BLaER1 treated with 17β-estradiol and CSF1 and Interleukin-3, amounts not matched to agents 10 nM and 100 nM (cell line): ENCODE measurements at regions not wholly inside any gene's neighbourhood (a gene's known extent, or its start where the extent isn't known, plus 50 kb on each side); places are given as distances from the start of the nearest gene placed in this dataset.

Experiments
- H3K27ac ChIP-seq, 11 experiments: shearing (Covaris generic); formaldehyde crosslinking; 2 replicates each; pipeline ENCODE4 v1.8.1; 2022
- H3K27me3 ChIP-seq, 11 experiments: shearing (Covaris generic); formaldehyde crosslinking; 2 replicates each; pipeline ENCODE4 v1.8.1; 2022
- H3K36me3 ChIP-seq, 11 experiments: shearing (Covaris generic); formaldehyde crosslinking; 2 replicates each; pipeline ENCODE4 v1.8.1; 2022
- H3K4me1 ChIP-seq, 10 experiments: shearing (Covaris generic); formaldehyde crosslinking; 2 replicates each; pipeline ENCODE4 v1.8.1; 2022
- H3K4me2 ChIP-seq, 11 experiments: shearing (Covaris generic); formaldehyde crosslinking; 2 replicates each; pipeline ENCODE4 v1.8.1; 2022
- H3K4me3 ChIP-seq, 10 experiments: shearing (Covaris generic); formaldehyde crosslinking; 2 replicates each; pipeline ENCODE4 v1.8.1; 2022
- H3K9ac ChIP-seq, 11 experiments: shearing (Covaris generic); formaldehyde crosslinking; 2 replicates each; pipeline ENCODE4 v1.8.1; 2022
- H3K9me3 ChIP-seq, 11 experiments: shearing (Covaris generic); formaldehyde crosslinking; replicated peaks in 1 of 11; 2 replicates each; pipeline ENCODE4 v1.8.1; 2022
- H4K20me1 ChIP-seq, 11 experiments: shearing (Covaris generic); formaldehyde crosslinking; 2 replicates each; pipeline ENCODE4 v1.8.1; 2022
- Cebpa-rat ChIP-seq, 11 experiments: shearing (Covaris generic); IDR thresholded peaks; 2 replicates each; pipeline ENCODE4 v1.8.1; 2022

DNA sequence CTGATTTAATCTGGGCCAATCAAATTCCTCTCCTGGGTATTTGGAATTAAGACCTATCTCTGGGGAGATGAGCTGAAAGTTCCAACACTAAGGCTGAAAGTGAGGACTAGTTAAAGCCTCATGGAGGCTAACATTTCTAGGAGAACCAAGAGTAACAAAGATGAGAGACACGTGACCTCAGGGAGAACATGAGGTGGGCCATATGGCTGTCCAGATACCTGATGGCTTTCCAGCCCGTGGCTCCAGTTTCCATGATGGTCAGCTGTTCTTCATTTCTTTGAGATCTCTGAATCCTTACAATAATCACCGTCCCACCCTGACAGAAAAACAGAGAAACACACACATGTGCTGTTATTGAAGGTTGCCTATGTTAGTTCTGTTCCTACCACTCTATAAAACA, 66.1 kb downstream of the LEPR start:
- Histone ChIP-seq H3K4me3 (no peak overlapping the region), H3K36me3 (no peaks in the 10 kb centered on the region), H4K20me1 (no peaks in the 10 kb centered on the region), H3K9me3 (no peaks in the 10 kb centered on the region), H3K27me3 (no peaks in the 10 kb centered on the region), H3K4me1 (no peaks in the 10 kb centered on the region), H3K4me2 (no peak overlapping the region), H3K9ac (no peak overlapping the region), H3K27ac (no peak overlapping the region)
- TF ChIP-seq Cebpa-rat (IDR thresholded peaks at IDR 0.05), result no peak

DNA sequence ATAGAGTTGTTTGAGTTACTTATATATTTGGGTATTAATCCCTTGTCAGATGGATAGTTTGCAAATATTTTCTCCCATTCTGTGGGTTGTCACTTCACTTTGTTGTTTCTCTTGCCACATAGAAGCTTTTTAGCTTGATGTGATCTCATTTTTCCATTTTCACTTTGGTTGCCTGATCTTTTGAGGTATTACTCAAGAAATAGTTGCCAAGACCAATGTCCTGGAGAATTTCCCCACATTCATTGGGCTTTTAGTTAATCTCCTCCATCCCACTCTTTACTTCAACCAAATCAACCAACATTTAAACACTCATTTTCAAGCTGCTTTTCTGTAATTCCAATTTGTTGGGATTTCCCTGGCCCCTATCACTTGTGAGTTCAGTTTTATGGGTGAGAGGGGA, 69.0 kb downstream of the LEPR start:
- Histone ChIP-seq H3K4me3 (no peak overlapping the region), H3K4me2 (no peak overlapping the region), H3K9ac (no peak overlapping the region), H3K9me3 (no peaks in the 10 kb centered on the region), H3K4me1 (peaks cover 0 to 6% (median 0%) of the 10 kb centered on the region in 10 experiments; a peak in 5 of 20 replicates), H3K27ac (no peak overlapping the region), H3K36me3 (no peaks in the 10 kb centered on the region), H4K20me1 (no peaks in the 10 kb centered on the region), H3K27me3 (no peaks in the 10 kb centered on the region; a peak in 1 of 22 replicates)
- no peak for TF ChIP-seq Cebpa-rat (IDR thresholded peaks at IDR 0.05)

DNA sequence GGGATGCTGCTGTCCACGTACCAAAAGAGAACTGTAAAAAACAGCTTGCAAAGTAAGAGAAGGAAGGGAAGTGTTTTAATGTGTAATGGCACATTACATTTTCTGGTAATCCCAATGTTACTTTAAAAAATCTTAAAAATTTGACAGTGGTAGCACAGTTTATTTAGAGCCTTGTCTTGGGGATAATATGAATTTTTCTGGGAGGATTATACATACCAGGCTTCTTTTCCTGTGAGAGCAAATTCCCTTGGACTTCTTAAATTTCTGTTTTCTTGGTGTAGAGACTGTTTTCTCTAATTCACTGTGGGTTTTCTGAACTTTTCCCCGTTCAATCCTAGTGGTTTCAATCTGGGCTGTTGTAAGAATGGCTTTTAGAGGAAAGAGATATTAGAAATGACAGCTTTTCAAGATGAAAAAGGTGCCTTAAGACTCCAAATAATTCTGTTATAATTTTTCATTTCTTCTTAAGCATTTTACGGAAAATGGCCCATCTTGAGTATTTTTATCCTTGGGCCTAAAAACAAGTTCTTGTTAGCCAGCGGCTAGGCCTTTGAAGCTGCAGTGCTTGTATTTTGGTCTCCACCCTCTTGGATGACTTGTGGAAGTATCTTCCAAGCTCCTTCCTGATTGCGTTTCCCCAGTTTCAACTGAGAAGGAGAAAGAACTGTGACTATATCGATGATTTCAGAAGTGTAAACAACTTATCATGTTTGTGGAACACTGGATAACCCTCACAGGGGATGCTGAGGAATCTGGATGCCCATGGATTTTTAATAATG, 70.0 kb downstream of the LEPR start:
- Histone ChIP-seq H3K9ac (no peak overlapping the region), H3K9me3 (no peaks in the 10 kb centered on the region), H3K27me3 (no peaks in the 10 kb centered on the region; a peak in 1 of 22 replicates), H3K27ac (no peak overlapping the region), H3K4me1 (peaks cover 0 to 6% (median 0%) of the 10 kb centered on the region in 10 experiments; a peak in 5 of 20 replicates), H3K4me3 (no peak overlapping the region), H3K36me3 (no peaks in the 10 kb centered on the region), H3K4me2 (no peak overlapping the region), H4K20me1 (no peaks in the 10 kb centered on the region)
- TF ChIP-seq Cebpa-rat (IDR thresholded peaks at IDR 0.05), result no peak

DNA sequence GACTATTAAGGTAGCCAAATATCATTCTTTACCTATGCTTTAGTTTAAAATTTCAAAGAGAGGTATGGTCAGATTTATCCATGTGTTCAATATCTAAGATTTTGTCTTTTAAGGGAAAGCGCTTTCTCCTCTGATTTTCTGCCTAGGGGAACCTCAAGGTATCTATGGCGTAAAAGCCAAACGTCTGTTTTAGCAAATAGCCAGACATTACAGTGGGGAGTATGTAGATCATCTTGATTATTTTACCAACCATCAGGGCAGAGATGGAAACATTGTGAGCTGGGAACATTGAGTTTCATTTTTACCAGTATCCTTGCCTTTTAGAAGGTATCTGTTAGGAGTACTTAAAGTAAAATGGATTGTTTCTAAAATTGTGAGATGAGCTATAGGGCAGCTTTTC, 71.0 kb downstream of the LEPR start:
- no peak for TF ChIP-seq Cebpa-rat (IDR thresholded peaks at IDR 0.05)
- Histone ChIP-seq H3K36me3 (no peaks in the 10 kb centered on the region), H3K9me3 (no peaks in the 10 kb centered on the region), H3K4me3 (no peak overlapping the region), H3K27me3 (no peaks in the 10 kb centered on the region; a peak in 1 of 22 replicates), H3K9ac (no peak overlapping the region), H4K20me1 (no peaks in the 10 kb centered on the region), H3K27ac (no peak overlapping the region), H3K4me2 (no peak overlapping the region), H3K4me1 (peaks cover 0 to 6% (median 0%) of the 10 kb centered on the region in 10 experiments; a peak in 5 of 20 replicates)

DNA sequence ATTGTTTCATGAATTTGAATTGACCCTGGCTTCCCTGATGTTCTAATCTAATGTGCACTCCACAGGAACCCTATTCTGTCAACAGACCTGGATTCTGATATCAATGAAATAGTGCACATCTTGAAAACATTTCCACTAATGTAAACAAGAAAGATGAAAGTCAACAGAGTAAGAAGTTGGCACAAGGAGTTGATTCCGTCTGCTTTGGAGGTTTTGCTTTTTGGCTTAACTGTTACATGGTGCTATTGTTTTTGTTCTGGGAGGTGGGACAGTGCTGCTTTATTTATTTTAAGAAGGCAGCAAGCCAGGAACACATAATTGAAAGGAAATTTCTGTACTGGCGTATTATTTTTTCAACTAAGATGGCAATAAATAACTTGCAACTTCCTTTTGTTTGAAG, 73.3 kb downstream of the LEPR start:
- no peak overlapping the region for H3K4me3 ChIP-seq
- TF ChIP-seq Cebpa-rat (IDR thresholded peaks at IDR 0.05), result no peak
- H3K4me2 ChIP-seq, result peak overlapping the region in 4 of 11 experiments; percentile 4 to 31 (median 28); a peak in 3 of 22 replicates
- H3K4me1 ChIP-seq, result peaks cover 0 to 6% (median 0%) of the 10 kb centered on the region in 10 experiments; a peak in 5 of 20 replicates
- no peaks in the 10 kb centered on the region; a peak in 1 of 22 replicates for H3K27me3 ChIP-seq
- no peaks in the 10 kb centered on the region for H4K20me1 ChIP-seq
- no peaks in the 10 kb centered on the region for H3K36me3 ChIP-seq
- no peak overlapping the region for H3K9ac ChIP-seq
- no peak overlapping the region for H3K27ac ChIP-seq
- H3K9me3 ChIP-seq, result no peaks in the 10 kb centered on the region

DNA sequence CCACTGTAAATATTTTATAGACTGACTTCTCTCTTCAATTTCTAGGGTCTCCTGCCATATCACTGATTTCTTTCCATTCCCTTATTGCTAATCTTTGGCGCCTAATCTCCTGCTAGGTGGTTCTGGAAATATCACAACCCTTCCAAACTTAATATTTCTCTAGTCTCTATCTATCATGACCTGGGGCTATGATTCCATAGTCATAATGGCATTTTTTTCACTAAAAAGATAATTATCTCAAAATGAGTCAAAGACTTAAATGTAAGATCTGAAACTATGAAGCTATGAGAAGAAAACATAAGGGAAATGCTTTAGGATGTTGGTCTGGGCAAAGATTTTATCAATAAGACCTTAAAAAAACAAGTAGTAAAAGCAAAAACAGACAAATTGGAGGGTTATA, 74.2 kb downstream of the LEPR start:
- no peak overlapping the region for H3K27ac ChIP-seq
- no peaks in the 10 kb centered on the region for H3K9me3 ChIP-seq
- H3K4me1 ChIP-seq, result peaks cover 0 to 6% (median 0%) of the 10 kb centered on the region in 10 experiments; a peak in 5 of 20 replicates
- no peak overlapping the region for H3K4me3 ChIP-seq
- TF ChIP-seq Cebpa-rat (IDR thresholded peaks at IDR 0.05), result no peak
- H3K9ac ChIP-seq, result no peak overlapping the region
- H4K20me1 ChIP-seq, result no peaks in the 10 kb centered on the region
- H3K4me2 ChIP-seq, result no peak overlapping the region
- no peaks in the 10 kb centered on the region for H3K36me3 ChIP-seq
- no peaks in the 10 kb centered on the region; a peak in 1 of 22 replicates for H3K27me3 ChIP-seq

DNA sequence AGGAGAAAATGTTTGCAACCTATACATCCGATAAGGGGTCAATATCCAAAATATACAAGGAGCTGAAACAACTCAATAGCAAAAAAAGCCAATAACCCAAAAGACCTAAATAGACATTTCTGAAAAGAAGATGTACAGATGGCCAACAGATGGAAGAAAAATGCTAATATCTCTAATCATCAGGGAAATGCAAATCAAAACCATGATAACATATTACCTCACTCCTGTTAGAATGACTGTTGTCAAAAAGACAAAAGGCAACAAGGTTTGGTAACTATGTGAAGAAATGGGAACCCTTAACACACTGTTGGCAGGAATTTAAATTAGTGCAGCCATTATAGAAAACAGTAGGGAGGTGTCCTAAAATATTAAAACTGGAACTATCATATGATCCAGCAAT, 74.7 kb downstream of the LEPR start:
- Histone ChIP-seq H3K4me1 (peaks cover 0 to 6% (median 0%) of the 10 kb centered on the region in 10 experiments; a peak in 5 of 20 replicates), H3K4me3 (no peak overlapping the region), H3K9me3 (no peaks in the 10 kb centered on the region), H3K27me3 (no peaks in the 10 kb centered on the region; a peak in 1 of 22 replicates), H3K9ac (no peak overlapping the region), H3K27ac (no peak overlapping the region), H3K36me3 (no peaks in the 10 kb centered on the region), H4K20me1 (no peaks in the 10 kb centered on the region), H3K4me2 (no peak overlapping the region)
- TF ChIP-seq Cebpa-rat (IDR thresholded peaks at IDR 0.05), result no peak

DNA sequence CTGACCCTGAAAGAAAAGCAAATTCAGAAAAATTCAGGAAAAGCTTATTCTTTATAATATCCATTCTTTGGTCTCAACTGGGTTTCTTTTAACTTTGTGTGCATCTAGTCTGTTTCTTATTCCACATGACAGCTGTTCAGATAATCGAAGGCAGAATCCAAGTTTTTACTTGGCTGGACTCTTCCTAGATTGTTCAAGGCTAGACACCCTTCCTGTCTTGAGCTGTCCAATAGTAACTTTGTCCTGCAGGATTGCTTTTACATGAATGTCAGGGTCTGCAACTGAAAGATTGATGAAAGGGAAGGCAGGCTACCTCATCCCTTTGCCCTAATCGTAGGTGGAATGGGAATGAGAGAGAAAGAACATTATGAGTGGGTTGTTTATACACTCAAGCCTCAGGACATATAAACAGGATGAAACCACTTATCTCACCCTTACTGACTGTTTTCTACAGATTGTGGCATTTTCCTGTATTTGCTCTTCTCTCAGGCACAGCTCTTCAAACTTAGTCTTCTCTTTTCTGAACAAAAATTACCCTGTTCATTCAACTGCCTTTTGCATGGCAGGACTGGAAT, 76.9 kb downstream of the LEPR start:
- no peaks in the 10 kb centered on the region for H3K9me3 ChIP-seq
- no peak overlapping the region for H3K4me2 ChIP-seq
- H3K36me3 ChIP-seq, result no peaks in the 10 kb centered on the region
- H3K27ac ChIP-seq, result no peak overlapping the region
- H3K27me3 ChIP-seq, result no peaks in the 10 kb centered on the region; a peak in 1 of 22 replicates
- no peak for TF ChIP-seq Cebpa-rat (IDR thresholded peaks at IDR 0.05)
- H3K9ac ChIP-seq, result no peak overlapping the region
- H3K4me3 ChIP-seq, result no peak overlapping the region
- H4K20me1 ChIP-seq, result no peaks in the 10 kb centered on the region
- H3K4me1 ChIP-seq, result peaks cover 0 to 6% (median 0%) of the 10 kb centered on the region in 10 experiments; a peak in 5 of 20 replicates

DNA sequence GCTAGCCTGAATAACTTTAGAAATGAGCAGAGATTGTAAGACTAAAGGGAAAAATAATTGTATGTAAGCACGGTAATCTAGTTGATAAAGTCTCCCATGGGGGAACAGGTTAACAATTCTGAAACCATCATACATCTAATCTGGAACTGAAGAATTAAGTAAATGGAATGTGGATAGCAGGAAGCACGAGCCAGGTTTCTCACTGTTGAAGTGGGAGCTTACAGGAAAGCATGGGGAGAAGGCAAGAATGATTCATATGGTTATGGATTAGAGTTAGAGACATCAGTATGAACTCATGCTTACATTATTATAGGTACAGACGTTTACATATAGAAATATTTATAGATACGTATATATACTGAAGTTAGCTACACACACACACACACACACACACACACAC, 83.0 kb downstream of the LEPR start:
- H3K4me2 ChIP-seq, result no peak overlapping the region
- no peaks in the 10 kb centered on the region for H3K4me1 ChIP-seq
- TF ChIP-seq Cebpa-rat (IDR thresholded peaks at IDR 0.05), result no peak
- no peak overlapping the region for H3K27ac ChIP-seq
- no peaks in the 10 kb centered on the region for H3K36me3 ChIP-seq
- no peak overlapping the region for H3K4me3 ChIP-seq
- H3K9ac ChIP-seq, result no peak overlapping the region
- H4K20me1 ChIP-seq, result no peaks in the 10 kb centered on the region
- no peaks in the 10 kb centered on the region for H3K9me3 ChIP-seq
- no peaks in the 10 kb centered on the region for H3K27me3 ChIP-seq

DNA sequence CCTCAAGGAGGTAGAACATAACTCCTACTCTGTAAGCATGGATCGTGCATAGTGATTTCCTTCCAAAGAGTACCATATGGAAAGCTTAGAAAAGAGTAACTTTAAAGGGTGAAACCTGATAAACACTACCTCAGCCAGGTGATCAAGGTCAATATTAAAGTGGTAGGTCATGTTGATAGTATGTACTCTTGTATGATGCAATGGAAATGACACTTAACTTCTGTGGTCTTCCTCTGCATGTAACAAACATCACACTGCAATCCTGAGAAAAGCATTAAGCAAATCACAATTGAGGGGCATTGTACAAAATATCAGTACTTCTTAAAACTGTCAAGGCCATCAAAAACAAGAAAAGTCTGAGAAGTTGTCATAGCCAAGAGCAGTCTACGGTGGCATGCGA, 83.8 kb downstream of the LEPR start:
- H3K4me2 ChIP-seq, result no peak overlapping the region
- no peak overlapping the region for H3K4me3 ChIP-seq

More for the DNA sequence above, 83.8 kb downstream of the LEPR start:
- Histone ChIP-seq H3K9ac (no peak overlapping the region), H3K27me3 (no peaks in the 10 kb centered on the region), H3K27ac (no peak overlapping the region), H3K9me3 (no peaks in the 10 kb centered on the region), H3K36me3 (no peaks in the 10 kb centered on the region), H4K20me1 (no peaks in the 10 kb centered on the region), H3K4me1 (no peaks in the 10 kb centered on the region)
- no peak for TF ChIP-seq Cebpa-rat (IDR thresholded peaks at IDR 0.05)
